SKM-1 (cell line): ENCODE measurements at regions not wholly inside any gene's neighbourhood (a gene's known extent, or its start where the extent isn't known, plus 50 kb on each side); places are given as distances from the start of the nearest gene placed in this dataset.

Source experiments
- DNase-seq: peaks from one replicate; lab custom pipeline; 2025; ENCODE audit not compliant: unreplicated experiment; lab: John Stamatoyannopoulos, UW

DNA sequence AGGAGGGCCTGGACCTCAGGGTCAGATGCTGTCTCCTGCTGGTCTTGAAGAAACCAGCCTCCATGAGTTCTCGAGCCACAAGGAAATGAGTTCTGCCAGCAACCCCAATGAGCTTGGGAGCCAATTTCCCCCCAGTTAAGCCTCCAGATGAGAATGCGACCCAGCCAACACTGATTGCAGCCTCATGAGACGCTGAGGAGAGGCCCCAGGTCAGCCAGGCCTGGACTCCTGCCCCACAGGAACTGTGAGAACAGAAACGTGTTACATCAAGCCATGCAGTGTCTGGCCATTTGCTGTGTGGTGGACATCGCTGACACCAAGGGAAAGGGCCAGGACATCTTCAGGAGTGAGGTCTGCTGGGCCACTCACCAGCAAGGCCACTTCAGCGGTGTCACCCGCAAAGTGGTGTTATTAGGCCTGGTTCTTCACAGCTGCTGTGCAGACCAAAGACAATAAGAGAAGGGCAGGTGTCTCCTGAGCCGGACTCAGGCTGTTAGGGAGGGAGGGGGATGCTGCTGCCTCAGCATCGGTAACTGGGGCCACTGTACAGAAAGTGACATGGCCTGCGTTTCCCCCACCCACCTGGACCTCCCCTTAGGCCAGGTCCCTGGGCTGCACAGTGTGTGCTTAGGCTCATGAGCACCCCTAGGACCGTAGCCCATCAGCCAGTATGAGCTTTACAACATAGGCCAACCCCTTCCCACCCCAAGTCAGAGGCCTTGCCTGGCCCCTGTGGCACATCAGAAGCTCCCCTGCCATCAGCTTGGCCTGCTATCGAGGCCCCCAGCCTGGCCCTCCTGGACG is 272.4 kb upstream of the RTL1 start:
- DNase-seq, result no peak

DNA sequence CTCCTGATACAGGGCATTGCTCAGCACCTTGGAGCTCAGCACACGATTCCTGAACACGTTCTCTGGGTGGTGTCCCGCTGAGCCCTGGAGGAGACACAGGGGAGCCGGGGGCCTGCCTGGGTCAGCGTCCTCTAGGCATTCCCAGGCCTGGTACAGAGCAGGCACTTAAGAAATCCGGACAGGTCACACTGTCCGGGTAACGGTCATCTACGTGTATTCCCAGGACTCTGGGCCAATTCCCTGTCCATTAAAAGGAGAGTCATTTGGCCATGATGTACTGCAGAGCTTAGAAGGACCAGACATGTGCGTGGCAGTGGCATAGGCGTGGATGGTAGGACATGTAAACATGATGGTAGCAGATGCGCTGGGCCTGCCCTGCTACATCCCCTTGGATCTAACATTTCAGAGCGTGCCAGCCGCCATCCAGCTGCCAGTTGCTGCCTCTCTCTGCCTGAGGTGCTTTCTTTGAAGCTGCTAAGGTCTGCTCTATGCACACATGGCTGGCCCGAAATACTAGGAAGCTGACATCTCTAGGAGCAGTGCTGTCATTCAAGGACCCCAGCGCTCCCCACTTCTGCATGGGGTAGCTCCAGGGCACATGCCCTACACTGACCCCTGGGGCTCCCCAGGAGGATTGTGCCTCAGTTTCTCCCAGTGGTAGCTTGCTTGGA is 273.1 kb upstream of the RTL1 start:
- DNase-seq, result no peak

DNA sequence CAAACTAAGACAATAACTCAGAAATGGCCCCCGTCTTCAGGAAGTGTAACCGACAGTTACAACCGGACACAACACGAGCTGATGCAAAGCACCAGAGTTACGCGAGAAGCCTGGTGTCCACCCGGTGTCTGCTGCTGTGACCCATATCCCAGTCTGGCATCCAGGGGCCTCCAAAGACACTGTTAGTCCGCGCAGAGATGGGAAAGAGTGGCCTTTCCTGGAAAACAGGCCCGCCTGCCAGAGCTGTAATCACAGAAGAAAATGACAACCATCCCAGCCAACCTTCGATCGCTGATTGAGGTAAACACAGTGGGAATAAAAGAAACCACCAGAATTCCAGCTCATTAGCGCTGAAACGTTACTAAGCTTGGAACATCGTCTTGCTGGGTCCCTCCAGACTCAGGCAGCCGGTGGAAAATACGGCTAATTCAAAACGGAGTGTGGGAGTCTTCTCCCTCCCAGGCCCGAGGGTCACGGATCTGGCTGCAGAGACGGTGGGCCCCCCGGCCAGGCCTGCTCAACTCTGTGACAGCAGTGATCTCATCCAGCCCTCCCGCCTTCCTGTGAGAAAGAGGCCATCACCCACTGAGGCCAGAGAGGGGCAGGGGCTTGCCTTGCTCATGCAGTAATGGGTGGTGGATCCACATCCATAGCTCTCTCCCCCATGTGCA is 273.9 kb upstream of the RTL1 start:
- DNase-seq, result no peak

DNA sequence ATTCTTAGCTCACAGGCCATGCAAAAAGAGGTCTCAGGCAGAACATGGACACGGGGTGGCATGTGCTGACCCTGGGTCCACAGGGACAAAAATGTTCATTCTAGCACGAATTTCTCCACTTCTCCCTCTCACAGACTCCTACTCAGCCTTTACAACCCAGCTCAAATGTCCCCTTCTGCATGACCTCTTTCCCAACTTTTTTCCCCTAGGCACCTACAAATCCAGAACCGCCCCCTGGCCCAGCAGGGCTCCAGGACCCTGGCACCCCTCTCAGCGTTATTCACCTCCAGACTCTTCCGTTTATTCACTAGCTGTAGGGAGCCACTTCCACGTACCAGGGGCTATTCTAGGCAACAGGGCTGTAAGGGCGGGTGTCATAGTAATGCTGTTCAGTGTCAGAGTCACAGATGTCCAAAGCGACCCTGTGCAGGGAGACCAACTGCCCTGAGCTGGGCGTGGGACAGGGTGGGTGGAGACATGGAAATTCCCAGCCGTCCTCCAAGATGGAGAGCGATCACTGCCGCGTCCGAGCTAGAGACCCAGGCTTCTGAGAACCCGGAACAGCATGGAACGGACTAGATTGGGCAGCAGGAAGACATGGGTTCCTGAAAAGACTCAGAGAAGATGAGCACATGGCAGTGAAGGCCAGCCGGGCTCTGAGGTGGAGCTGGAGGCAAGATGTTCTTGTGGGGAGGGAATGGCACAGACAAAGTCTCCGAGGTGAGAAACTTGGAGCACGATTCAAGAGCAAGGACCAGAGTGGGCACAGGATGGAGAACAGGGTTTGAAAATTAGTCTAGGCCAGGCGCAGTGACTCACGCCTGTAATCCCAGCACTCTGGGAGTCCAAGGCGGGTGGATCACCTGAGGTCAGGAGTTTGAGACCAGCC is 274.9 kb upstream of the RTL1 start:
- no peak for DNase-seq

DNA sequence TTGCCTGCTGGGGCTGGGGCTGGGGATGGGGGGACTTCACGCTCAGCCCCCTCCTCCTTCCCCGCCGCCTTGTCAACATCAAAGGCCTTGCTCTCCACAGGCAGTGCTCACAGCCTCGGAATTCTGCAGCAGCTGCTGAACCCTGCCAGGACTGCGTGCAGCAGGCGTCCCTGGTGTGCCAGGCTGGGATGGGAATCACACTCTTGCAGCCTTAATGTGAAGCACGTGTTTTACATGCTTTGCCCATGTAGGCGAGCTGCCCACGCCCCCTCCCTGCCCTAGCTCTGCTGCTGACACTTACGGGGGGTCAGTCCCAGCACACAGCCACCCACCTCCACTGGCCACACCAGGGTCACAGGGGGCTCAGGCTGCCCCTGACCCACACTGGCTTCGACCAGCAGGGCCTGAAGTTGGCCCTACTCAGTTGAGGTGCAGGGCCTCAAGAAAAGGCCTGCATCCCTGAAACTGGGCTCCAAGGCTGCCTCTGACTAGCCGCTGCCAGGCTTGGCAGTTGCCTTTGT is 276.2 kb upstream of the RTL1 start:
- DNase-seq, result no peak

DNA sequence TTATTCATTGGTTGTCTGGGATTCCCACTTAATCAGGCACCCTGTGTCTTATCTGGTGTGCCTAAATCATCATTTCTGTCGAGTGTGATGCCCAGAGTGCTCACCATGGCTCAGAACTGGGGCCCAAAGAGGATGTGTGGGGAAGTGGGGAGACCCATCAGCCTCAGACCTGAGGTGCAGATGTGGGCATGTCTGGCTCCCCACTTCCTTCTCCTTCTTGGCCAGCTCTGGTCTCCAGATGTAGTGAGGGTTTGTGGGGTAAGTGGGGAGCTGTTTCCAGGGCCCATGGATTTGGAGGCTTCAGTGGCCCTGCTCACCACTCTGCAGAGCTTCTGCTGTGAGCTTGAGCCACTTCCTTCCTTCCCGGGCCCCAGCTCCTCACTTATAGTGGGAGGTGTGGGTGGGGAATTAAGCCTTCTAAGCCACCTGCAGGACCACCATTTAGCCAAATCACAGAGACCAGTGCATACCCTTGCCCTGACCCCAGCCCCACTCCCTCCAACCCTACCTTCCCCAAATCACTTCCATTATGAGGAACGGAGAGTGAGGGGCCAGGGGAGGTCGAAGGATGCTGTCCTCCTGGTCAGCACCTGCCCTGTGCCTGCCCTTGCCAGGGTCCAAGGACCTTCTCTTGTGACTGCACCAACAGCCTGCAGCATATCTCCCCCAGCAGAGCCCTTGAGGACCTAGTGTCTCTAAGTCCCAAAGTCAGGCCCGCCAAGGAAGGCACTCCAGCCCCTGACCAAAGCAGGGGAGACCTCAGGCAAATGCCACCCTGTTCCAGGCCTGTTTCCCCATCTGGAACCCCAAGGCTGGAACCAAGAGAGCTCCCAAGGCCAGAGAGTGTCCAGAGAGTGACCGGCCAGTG is 278.2 kb upstream of the RTL1 start:
- no peak for DNase-seq

DNA sequence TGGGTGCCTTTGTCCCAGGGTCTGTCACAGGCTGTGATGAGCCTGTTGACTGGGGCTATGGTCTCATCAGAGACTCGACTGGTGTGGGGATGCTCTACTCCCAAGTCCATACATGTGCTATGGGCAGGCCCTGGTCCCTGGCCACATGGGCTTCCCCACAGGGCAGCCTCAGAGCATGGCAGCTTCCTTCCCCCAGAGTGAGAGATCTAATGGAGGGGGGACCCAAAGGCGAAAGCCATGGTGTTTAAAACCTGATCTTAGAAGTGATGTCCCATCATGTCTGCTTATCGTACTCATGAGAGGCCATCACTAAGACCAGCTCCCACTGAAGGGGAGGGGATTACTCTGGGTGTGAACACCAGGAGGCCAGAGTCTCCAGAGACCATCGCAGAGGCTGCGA is 279.0 kb upstream of the RTL1 start:
- DNase-seq, result no peak

DNA sequence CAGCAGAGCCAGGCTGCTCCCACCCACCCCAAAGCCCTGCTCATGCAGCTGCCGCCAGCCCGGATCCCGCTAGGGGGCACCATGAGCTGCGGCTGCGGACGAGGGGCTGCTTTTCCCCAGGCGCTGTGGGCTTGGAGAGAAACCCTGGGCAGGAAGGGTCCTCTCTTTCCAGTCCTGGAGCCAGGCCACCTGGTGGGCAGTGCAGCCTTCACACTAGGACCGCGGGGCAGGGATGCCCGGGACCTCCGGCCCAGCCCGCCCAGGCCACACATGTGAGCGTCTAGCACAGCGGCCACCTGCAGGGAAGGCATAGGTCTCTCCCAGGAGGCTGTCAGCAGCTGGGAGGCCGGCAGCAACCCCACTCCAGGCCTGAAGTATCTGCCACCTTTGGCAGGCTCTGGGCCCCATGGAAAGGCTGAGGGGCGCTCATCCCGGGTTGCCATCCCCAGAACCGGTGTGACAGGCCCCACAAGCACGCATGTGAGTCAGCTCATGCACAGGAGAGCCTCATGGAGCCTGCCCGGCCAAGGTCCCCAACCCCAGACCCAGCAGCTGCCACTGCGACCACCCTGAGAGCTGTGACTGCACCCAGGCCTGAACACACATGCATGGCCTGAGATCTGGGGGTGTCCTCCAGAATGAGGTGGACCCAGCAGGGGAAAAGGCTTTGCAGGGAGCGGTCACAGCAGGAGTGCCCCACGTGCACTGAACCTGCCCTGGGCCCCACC is 280.0 kb upstream of the RTL1 start:
- no peak for DNase-seq

DNA sequence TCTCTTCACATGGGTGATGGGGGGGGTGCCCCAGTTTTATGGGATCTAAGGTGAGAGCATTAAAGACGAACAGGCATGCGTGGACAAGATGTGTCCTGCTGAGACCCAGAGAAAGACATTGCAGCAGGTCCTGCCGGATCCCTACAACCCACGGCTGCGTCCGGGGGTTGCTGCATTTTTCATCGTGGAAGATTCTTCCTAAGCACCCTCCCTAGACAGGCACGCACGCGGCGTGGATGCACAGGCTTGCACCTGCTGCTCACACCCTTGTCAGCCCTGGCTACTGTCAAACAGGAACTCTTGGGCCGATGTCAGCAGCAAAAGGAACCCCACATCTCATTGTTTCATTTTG is 280.6 kb upstream of the RTL1 start:
- no peak for DNase-seq

DNA sequence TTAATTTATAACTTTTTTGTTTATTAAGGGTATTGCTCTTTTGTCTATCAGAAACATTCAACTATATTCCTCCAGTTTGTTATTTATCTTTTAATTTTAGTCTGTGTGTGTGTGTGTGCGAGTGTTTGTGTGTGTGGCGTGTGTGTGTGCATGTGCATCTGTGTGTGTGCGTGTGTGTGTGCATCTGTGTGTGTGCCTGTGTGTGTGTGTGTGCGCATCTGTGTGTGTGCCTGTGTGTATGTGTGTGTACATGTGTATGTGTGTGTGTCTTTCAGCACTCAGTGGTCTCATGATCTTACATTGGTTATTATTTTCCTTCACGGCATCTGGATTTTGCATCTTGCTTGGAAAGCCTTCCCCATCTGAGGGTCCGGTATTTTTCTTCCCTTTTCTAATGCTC is 281.1 kb upstream of the RTL1 start:
- DNase-seq, result no peak

DNA sequence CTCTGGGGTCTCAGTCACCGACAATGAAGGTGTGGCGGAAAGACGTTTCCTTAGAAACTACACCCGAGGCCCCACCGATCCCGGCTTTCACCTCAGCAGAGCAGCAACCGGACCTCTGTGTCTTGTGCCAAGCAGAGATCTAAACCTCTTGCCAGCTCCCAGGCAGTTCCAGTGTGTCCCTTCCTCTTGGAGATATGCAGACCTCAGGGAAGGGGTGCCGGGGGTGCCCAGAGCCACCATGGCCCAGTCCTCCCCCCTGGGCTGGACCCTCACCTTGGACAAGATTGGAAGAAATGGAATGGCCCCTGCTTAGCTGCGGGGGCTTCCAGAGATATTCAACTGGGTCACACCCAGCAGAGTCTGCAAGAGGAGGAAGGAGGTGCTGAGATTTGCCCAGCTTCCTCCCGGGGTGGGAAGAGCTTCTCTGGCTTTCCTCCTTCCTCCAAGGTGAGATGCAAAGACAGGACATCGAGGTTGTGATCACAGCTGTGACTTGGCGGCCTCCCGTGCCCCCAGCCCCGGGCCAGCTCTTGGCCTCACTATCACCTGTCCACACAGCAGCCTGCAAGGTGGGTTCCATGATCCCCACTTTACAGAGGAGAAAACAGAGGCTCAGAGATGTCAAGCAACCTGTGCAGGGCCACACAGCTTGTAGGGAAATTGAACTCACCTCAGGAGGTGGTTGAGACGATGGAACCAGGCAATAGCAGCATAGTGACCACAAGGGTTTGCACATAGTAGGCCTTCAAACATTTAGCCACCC is 281.7 kb upstream of the RTL1 start:
- no peak for DNase-seq

DNA sequence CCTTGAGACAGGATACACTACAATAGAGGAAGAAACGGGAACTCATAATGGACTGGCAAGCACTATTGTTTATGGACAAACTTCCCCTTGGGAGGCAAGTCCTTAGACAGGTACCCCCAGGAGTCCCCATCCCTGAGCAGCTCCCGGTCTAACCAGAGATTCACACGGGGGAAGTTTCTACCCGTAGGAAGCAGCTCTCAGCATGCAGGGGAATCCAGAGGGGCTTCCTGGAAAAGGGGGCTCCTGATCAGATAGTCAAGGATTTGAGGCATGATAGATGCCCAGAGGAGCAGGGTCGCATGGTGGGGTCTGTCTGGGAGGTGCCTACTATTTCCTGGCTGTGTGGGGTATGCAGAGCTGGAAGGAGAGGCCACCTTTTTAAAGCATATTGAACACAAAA is 282.4 kb upstream of the RTL1 start:
- DNase-seq, result no peak

DNA sequence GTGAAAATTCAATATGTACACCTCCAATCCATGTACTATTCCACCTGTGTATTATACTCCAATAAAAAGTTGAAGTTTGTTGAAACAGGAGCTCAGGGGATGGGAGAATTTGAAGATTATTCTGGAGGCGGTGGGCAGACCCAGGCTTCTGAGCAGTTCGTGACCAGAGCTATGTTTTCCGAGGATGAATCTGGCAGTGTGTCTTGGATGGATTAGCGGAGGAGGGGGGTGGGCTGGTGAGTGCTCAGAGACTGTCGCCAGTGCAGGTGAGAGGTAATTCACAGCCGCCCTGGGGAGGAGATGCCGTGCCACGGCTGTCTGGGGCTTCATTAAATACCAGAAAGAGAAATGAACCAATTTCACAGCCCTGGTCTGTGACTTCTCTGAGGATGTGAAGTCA is 283.0 kb upstream of the RTL1 start:
- no peak for DNase-seq

DNA sequence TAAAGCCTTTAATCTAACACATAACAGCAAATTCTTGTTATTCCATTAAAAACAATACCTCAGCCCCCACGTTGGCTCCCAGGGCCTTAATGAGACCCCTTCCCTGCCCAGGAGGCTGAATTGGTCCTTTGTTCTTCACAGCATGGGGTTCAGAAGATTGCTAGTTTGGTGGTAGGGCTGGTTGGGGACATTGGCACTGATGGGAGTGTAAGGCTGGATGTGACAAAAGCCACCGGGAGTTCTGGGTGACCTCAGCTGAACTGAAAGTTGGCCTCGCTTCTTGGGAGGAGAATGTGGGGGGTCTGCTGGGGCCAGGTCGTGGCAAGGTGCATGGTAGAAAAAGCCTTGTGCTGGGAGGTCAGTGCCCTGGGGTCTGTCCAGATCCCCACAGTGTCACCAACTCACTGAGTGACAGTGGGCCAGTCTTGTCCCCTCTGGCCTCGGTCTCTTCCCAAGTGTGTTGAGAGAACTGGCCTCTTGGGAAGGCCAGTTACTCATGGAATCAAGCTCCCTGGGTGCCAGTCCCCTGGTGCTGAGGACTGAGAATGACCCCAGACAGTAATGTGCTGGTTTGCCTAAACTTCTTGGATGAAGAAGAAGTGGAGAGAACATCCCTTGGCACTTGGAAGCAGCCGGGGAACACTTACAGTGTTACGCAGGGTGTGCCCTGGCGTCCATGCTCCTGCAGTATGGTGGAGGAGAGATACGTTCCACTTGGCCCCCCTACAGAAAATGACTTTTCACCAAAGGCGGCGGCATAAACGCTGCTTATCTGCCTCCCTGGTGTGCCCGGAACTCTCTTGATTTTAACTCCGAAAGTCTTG is 283.7 kb upstream of the RTL1 start:
- no peak for DNase-seq

DNA sequence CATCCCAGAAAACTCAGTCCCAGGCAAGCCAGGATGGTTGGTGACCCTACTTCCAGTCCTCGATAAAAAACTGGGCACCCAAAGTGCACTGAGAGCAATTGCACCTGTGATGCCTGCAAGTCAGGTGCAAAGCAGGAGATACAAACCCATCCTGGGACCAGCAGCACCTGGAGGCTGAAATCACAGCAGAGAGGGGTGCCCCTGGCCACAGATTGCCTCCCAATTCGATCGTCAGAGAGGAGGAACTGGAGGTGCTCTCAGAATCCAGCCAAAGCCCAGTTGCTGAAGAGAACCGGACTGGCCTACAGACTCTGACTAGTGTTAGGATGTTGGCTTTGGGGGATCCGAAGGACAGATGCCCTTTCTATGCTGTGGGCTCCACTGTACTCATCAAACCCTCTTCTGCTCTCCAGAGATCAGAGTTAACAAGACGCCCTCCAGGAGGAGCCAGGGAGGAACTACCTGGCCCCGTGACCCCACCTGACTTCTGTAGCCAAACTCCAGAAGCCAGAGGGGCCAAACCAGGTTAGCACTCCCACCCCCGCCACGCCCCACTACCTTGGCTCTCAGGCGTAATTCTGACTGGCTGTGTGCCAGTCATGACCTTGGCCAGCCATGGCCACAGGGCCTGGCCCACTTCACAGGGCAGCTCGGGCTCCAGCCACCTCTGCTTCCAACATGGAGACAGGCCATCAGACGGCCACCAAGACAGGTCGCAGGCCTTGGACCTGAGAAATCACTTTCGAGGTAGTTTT is 284.5 kb upstream of the RTL1 start:
- DNase-seq, result no peak

DNA sequence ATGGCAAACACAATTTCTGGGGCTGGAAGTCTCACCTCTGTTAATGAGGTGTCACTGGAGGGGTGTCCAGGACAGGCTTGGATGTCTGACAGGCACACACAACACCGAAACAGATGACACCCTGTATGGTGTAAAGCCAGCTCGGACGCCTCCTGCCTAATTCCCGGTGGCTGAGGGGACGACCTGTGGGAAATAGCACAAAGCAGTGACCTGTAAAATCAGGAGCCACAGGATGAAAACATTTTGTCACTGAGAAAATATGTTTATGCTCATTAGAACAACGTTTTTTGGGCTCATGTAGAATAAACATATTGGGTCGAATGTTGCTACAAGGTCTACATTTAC is 285.0 kb upstream of the RTL1 start:
- DNase-seq, result no peak

DNA sequence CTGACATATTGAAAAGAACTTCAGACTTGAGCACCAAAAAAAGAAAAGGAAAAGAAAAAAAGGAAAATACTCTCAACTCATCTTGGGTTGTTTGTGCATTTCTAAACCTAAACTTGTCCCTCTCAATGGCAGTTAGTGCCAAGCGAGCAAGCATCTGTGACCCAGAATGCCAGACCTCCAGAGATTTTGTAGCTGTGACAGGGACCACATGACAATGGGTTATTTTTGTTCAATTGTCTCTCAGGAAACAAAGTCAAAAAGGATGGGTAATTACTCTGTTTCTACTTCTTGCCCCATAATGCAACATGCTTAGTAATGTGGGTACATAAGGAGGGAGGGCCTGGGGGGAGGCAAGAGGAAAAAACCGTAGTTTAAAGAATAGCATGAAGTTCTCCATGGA is 285.7 kb upstream of the RTL1 start:
- DNase-seq, result no peak
